HepG2 (cell line): ENCODE measurements at regions not wholly inside any gene's neighbourhood (a gene's known extent, or its start where the extent isn't known, plus 50 kb on each side); places are given as distances from the start of the nearest gene placed in this dataset.

Experiments
- ATAC-seq: fragments of 200-7000 bp; cut with Tn5 transposase; 3 replicates; pipeline ENCODE4 v1.9.1; 2020; ENCODE audit warnings: mild to moderate bottlenecking, moderate library complexity
- BruUV-seq: library from RNA; stranded (reverse); fragments of 400-500 nt; replicated peaks from 2 replicates; lab custom pipeline; 2021; lab: Mats Ljungman, UMichigan
- CTCF ChIA-PET: fragments of 300-600 bp; formaldehyde crosslinking; extraction: SDS; loops from one replicate; lab custom pipeline; 2021; ENCODE audit warnings: low total read pairs, inconsistent platforms, low intra/inter-chr PET ratio; lab: Yijun Ruan, JAX
- POLR2A ChIA-PET: fragments of 350-600 bp; sonication (Branson Sonifier 250); formaldehyde crosslinking; loops from one replicate; lab custom pipeline; 2020; ENCODE audit warnings: antibody characterized with exemption, inconsistent platforms; lab: Yijun Ruan, JAX
- DNase-seq: peaks from one replicate; pipeline ENCODE4 v3.0.0-alpha.2; 2015; ENCODE audit warnings: low spot score
- FAIRE-seq: peaks from 3 replicates; lab custom pipeline; 2011; peaks lifted over from hg19 to GRCh38; lab: Jason Lieb, UNC
- H2AFZ ChIP-seq: one replicate; pipeline ENCODE4 v1.6.1; 2011; ENCODE audit warnings: low read length, inconsistent platforms
- H3K27ac ChIP-seq: fragments of 300-600 bp; 3 replicates; pipeline ENCODE4 v1.8.0; 2011; ENCODE audit warnings: mixed run types, mild to moderate bottlenecking, mixed read lengths, low read length, inconsistent platforms; ENCODE audit not compliant: insufficient read depth; ENCODE audit errors: extremely low read length
- H3K27me3 ChIP-seq, 2 experiments: fragments of 200-600 bp in 1 of 2; 2 replicates in 1 of 2; 3 replicates in 1 of 2; pipeline versions ENCODE4 v1.6.0 to v1.8.0; 2011; ENCODE audit warnings: low read length in 2 of 2, mild to moderate bottlenecking in 2 of 2, moderate library complexity in 2 of 2, inconsistent platforms in 1 of 2; ENCODE audit not compliant: insufficient read depth in 2 of 2, control insufficient read depth in 1 of 2
- H3K36me3 ChIP-seq, 2 experiments: fragments of 200-600 bp in 1 of 2; replicated peaks in 1 of 2; 2 replicates in 1 of 2; 3 replicates in 1 of 2; pipeline versions ENCODE4 v1.5.1 to v1.8.0; 2011; ENCODE audit warnings: low read length in 2 of 2, inconsistent platforms in 1 of 2; ENCODE audit not compliant: insufficient read depth in 2 of 2, control insufficient read depth in 1 of 2
- H3K4me1 ChIP-seq: 2 replicates; pipeline ENCODE4 v1.5.1; 2012; ENCODE audit warnings: low read length, inconsistent platforms; ENCODE audit not compliant: insufficient read depth
- H3K4me2 ChIP-seq: 2 replicates; pipeline ENCODE4 v1.6.0; 2011; ENCODE audit warnings: low read depth, low read length, inconsistent platforms
- H3K4me3 ChIP-seq, 3 experiments: fragments of 200-600 bp in 1 of 3; sonication (generic), shearing (Covaris generic) in 1 of 3; replicated peaks in 1 of 3; 2 replicates each; pipeline ENCODE4 v1.5.1; 2011 to 2016; ENCODE audit warnings: low read length in 3 of 3, inconsistent platforms in 2 of 3, low read depth in 2 of 3, mild to moderate bottlenecking in 2 of 3, control low read depth in 1 of 3, mixed read lengths in 1 of 3; ENCODE audit not compliant: insufficient read depth in 1 of 3
- H3K79me2 ChIP-seq: one replicate; pipeline ENCODE4 v1.6.1; 2011; ENCODE audit warnings: low read length, inconsistent platforms; ENCODE audit not compliant: insufficient read depth
- H3K9ac ChIP-seq: 2 replicates; pipeline ENCODE4 v1.6.0; 2011; ENCODE audit warnings: mild to moderate bottlenecking, low read depth, low read length, inconsistent platforms; ENCODE audit not compliant: insufficient read depth
- H3K9me3 ChIP-seq: 2 replicates; pipeline ENCODE4 v1.5.1; 2012; ENCODE audit warnings: mild to moderate bottlenecking, low read length
- H4K20me1 ChIP-seq: 2 replicates; pipeline ENCODE4 v1.6.0; 2011; ENCODE audit warnings: inconsistent platforms, mild to moderate bottlenecking, low read length, moderate library complexity; ENCODE audit not compliant: insufficient read depth
- ATAD3A ChIP-seq: sonication (generic); formaldehyde crosslinking; IDR thresholded peaks from 2 replicates; pipeline ENCODE4 v1.4.0; 2020; ENCODE audit warnings: missing genetic modification reagents
- ATF1 ChIP-seq: IDR thresholded peaks from 2 replicates; pipeline ENCODE4 v1.6.1; 2016; ENCODE audit warnings: mild to moderate bottlenecking, control low read depth
- BRCA1 ChIP-seq: sonication (generic); formaldehyde crosslinking; IDR thresholded peaks from 2 replicates; pipeline ENCODE4 v1.4.0; 2020; ENCODE audit warnings: missing genetic modification reagents
- HOXA9 ChIP-seq: sonication (generic); formaldehyde crosslinking; IDR thresholded peaks from 2 replicates; pipeline ENCODE4 v1.8.1; 2022; ENCODE audit warnings: missing genetic modification reagents, mild to moderate bottlenecking, moderate library complexity, borderline replicate concordance
- MATR3 ChIP-seq: sonication (generic); formaldehyde crosslinking; IDR thresholded peaks from 2 replicates; pipeline ENCODE4 v1.4.0; 2020; ENCODE audit warnings: missing genetic modification reagents
- RBFOX2 ChIP-seq: fragments of 200-400 bp; formaldehyde crosslinking; IDR thresholded peaks from 2 replicates; pipeline ENCODE4 v1.6.1; 2017; ENCODE audit warnings: low read depth, mild to moderate bottlenecking, low read length
- ZFP82 ChIP-seq: sonication (generic); formaldehyde crosslinking; IDR thresholded peaks from 2 replicates; pipeline ENCODE4 v1.5.1; 2020; ENCODE audit warnings: mild to moderate bottlenecking, missing genetic modification reagents, borderline replicate concordance
- ZNF460 ChIP-seq: sonication (generic); formaldehyde crosslinking; IDR thresholded peaks from 2 replicates; pipeline ENCODE4 v1.5.1; 2020; ENCODE audit warnings: missing genetic modification reagents, mild to moderate bottlenecking, borderline replicate concordance
- ZNF619 ChIP-seq: sonication (generic); formaldehyde crosslinking; IDR thresholded peaks from 2 replicates; pipeline ENCODE4 v1.4.0; 2020; ENCODE audit warnings: mild to moderate bottlenecking, missing genetic modification reagents
- ZNF7 ChIP-seq: IDR thresholded peaks from 2 replicates; pipeline ENCODE4 v1.6.1; 2016; ENCODE audit warnings: missing biosample characterization, missing genetic modification reagents
- WGBS: methylation state at CpG from one replicate; pipeline ENCODE4 v1.1.6; 2017; ENCODE audit warnings: low lambda C conversion rate; 5-methylcytosine and 5-hydroxymethylcytosine counted together
- in situ Hi-C: cut with HindIII; loops from 2 replicates; pipeline ENCODE4 v1.10.0; 2017; ENCODE audit warnings: low pct_unique_long_range_greater_than_20kb; ENCODE audit not compliant: extremely low pct_ligation_motif_present
- intact Hi-C: fragments of 100-400 bp; cut with micrococcal nuclease; formaldehyde crosslinking; loops from one replicate; pipeline ENCODE4 v1.10.0; 2022; ENCODE audit not compliant: unreplicated experiment
- TF ChIP-seq, protein P1 (sequence below): sonication (generic); formaldehyde crosslinking; IDR thresholded peaks from 2 replicates; pipeline ENCODE4 v1.8.1; 2023; ENCODE audit warnings: mild to moderate bottlenecking, moderate library complexity, missing genetic modification reagents
- TF ChIP-seq, protein P2 (sequence below): sonication (generic); formaldehyde crosslinking; IDR thresholded peaks from 2 replicates; pipeline ENCODE4 v1.5.0; 2020; ENCODE audit warnings: mild to moderate bottlenecking, missing genetic modification reagents, borderline replicate concordance
- TF ChIP-seq, protein P3 (sequence below): sonication (generic); formaldehyde crosslinking; IDR thresholded peaks from 2 replicates; pipeline ENCODE4 v1.5.1; 2020; ENCODE audit warnings: mild to moderate bottlenecking, moderate library complexity, missing genetic modification reagents

DNA sequence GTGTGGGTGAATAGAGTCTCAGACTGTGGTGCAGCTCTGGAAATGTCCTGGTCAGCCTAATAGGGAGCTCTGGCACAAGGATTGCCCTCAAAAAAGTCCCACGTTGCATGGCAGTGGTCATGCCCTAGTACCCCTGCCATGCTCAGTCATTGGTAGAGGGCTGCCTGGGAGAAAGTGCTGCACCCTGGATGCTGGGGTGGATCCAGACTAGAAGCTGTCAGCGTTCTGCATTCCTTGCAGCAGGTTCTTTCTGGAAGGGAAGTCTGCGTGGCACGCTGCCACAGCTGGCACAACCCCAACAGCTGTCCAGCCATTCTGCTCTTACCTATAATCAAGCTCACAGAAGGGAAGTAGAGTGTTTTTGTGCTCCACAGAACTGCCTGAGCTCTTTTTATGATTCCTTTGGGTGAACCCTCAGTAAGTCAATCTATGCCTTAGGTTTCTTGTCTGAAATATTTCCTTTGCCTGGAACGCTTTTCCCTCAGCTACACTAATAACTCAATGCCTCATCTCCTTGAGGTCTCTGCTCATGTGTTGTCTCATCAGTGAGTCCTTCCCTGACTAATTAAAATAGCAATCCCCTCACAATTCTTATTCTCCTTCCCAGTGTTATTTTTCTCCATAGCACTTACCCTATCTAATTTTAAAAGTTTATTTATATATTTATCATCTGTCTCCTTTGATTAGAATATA, 61.5 kb upstream of the JAK1 start:
- Histone ChIP-seq H3K36me3 (no peaks in the 10 kb centered on the region), H3K4me3 (no peak overlapping the region), H3K4me2 (no peak overlapping the region), H3K4me1 (no peaks in the 10 kb centered on the region), H3K9ac (no peak overlapping the region), H3K9me3 (no peaks in the 10 kb centered on the region), H3K27me3 (no peaks in the 10 kb centered on the region), H2AFZ (no peak overlapping the region), H3K79me2 (no peaks in the 10 kb centered on the region), H3K27ac (no peak overlapping the region), H4K20me1 (no peaks in the 10 kb centered on the region)
- ATAC-seq (no peak), DNase-seq (no peak), FAIRE-seq (no peak)
- no TSS peak for BruUV-seq
- 52% methylated on average over 5 of the region's 5 CpGs for WGBS
- in situ Hi-C loops (no loop called here), intact Hi-C loops (no loop called here)
- ChIA-PET CTCF (no interaction called here), POLR2A (no interaction called here)
- TF ChIP-seq ZNF619 (CRISPR knock-in tag) = no peak
- TF ChIP-seq HOXA9 = no peak
- no peak for TF ChIP-seq ZNF460 (CRISPR knock-in tag)
- TF ChIP-seq, protein P1, sequence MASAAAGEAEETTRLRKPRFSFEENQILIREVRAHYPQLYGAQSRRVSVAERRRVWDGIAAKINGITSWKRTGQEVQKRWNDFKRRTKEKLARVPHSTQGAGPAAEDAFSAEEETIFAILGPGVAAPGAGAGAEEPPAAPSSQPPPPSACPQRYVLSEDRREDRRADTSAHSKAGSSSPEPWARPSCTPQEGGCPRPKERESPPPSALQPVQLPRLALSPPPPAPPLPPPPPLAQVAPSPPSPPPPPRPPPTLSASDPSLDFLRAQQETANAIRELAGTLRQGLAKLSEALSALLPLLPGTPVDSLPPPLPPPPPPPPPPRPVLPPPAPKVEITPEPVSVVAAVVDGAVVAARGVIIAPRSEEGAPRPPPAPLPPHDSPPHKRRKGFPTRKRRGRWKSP = no peak
- TF ChIP-seq, protein P2, sequence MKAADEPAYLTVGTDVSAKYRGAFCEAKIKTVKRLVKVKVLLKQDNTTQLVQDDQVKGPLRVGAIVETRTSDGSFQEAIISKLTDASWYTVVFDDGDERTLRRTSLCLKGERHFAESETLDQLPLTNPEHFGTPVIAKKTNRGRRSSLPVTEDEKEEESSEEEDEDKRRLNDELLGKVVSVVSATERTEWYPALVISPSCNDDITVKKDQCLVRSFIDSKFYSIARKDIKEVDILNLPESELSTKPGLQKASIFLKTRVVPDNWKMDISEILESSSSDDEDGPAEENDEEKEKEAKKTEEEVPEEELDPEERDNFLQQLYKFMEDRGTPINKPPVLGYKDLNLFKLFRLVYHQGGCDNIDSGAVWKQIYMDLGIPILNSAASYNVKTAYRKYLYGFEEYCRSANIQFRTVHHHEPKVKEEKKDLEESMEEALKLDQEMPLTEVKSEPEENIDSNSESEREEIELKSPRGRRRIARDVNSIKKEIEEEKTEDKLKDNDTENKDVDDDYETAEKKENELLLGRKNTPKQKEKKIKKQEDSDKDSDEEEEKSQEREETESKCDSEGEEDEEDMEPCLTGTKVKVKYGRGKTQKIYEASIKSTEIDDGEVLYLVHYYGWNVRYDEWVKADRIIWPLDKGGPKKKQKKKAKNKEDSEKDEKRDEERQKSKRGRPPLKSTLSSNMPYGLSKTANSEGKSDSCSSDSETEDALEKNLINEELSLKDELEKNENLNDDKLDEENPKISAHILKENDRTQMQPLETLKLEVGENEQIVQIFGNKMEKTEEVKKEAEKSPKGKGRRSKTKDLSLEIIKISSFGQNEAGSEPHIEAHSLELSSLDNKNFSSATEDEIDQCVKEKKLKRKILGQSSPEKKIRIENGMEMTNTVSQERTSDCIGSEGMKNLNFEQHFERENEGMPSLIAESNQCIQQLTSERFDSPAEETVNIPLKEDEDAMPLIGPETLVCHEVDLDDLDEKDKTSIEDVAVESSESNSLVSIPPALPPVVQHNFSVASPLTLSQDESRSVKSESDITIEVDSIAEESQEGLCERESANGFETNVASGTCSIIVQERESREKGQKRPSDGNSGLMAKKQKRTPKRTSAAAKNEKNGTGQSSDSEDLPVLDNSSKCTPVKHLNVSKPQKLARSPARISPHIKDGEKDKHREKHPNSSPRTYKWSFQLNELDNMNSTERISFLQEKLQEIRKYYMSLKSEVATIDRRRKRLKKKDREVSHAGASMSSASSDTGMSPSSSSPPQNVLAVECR = no peak
- no peak for TF ChIP-seq ZNF7 (CRISPR knock-in tag)
- no peak for TF ChIP-seq BRCA1 (CRISPR knock-in tag)
- TF ChIP-seq ZFP82 (CRISPR knock-in tag) = no peak
- TF ChIP-seq, protein P3, sequence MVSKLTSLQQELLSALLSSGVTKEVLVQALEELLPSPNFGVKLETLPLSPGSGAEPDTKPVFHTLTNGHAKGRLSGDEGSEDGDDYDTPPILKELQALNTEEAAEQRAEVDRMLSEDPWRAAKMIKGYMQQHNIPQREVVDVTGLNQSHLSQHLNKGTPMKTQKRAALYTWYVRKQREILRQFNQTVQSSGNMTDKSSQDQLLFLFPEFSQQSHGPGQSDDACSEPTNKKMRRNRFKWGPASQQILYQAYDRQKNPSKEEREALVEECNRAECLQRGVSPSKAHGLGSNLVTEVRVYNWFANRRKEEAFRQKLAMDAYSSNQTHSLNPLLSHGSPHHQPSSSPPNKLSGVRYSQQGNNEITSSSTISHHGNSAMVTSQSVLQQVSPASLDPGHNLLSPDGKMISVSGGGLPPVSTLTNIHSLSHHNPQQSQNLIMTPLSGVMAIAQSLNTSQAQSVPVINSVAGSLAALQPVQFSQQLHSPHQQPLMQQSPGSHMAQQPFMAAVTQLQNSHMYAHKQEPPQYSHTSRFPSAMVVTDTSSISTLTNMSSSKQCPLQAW (CRISPR knock-in tag) = no peak
- no peak for TF ChIP-seq MATR3
- no peak for TF ChIP-seq ATAD3A
- no peak for TF ChIP-seq RBFOX2
- no peak for TF ChIP-seq ATF1 (CRISPR knock-in tag)
